ENCODE measurements at regions not wholly inside any gene's neighbourhood (a gene's known extent, or its start where the extent isn't known, plus 50 kb on each side); places are given as distances from the start of the nearest gene placed in this dataset.

GRCh38 chr12:105995961-105996431, 142.8 kb downstream of the NUAK1 start:
- TF ChIP-seq CTCF (IDR thresholded peaks at IDR 0.05 in 2 of 3, conservative IDR thresholded peaks at IDR 0.05 in 1 of 3; ENCODE audit: borderline replicate concordance in 1 of 3, insufficient read depth in 1 of 3, low read depth in 2 of 3, low read length in 2 of 3) (no peak), POLR2A (IDR thresholded peaks at IDR 0.05; ENCODE audit: borderline replicate concordance, extremely low read depth, insufficient read depth, insufficient read length) (no peak), EZH2 (IDR thresholded peaks at IDR 0.05) (no peak), SP1 (IDR thresholded peaks at IDR 0.05; ENCODE audit: low read depth) (no peak), EGR1 (IDR thresholded peaks at IDR 0.05; ENCODE audit: low read depth) (no peak), YY1 (IDR thresholded peaks at IDR 0.05; ENCODE audit: extremely low read depth, insufficient replicate concordance, low read depth, low read length) (no peak), POLR2AphosphoS5 (IDR thresholded peaks at IDR 0.05; ENCODE audit: low read depth, low read length) (no peak), MAX (IDR thresholded peaks at IDR 0.05) (no peak), CEBPB (IDR thresholded peaks at IDR 0.05; ENCODE audit: low read depth) (no peak), ZBTB33 (IDR thresholded peaks at IDR 0.05; ENCODE audit: extremely low read depth, insufficient replicate concordance, low read length) (no peak), REST (IDR thresholded peaks at IDR 0.05; ENCODE audit: low read depth) (no peak), ATF3 (IDR thresholded peaks at IDR 0.05) (no peak), SRF (IDR thresholded peaks at IDR 0.05; ENCODE audit: low read depth) (no peak)
